ENCODE measurements at regions not wholly inside any gene's neighbourhood (a gene's known extent, or its start where the extent isn't known, plus 50 kb on each side); places are given as distances from the start of the nearest gene placed in this dataset.

GRCh38 chr3:148077318-148077923 is 620.3 kb upstream of the AGTR1 start:
- TF ChIP-seq CTCF (IDR thresholded peaks at IDR 0.05) = peak; percentile 65

GRCh38 chr3:148077965-148078364 is 619.7 kb upstream of the AGTR1 start:
- TF ChIP-seq CTCF (IDR thresholded peaks at IDR 0.05) = no peak

- no peak for TF ChIP-seq CTCF (IDR thresholded peaks at IDR 0.05)
Observed at GRCh38 chr3:148078658-148079057, 619.0 kb upstream of the AGTR1 start.

- TF ChIP-seq CTCF (IDR thresholded peaks at IDR 0.05) = no peak
Observed at GRCh38 chr3:148079370-148079769, 618.3 kb upstream of the AGTR1 start.

GRCh38 chr3:148081926-148082325 is 615.8 kb upstream of the AGTR1 start:
- no peak for TF ChIP-seq CTCF (IDR thresholded peaks at IDR 0.05)

GRCh38 chr3:148082506-148083280 is 615.0 kb upstream of the AGTR1 start:
- TF ChIP-seq CTCF (IDR thresholded peaks at IDR 0.05) = no peak

GRCh38 chr3:148083526-148084182 is 614.0 kb upstream of the AGTR1 start:
- TF ChIP-seq CTCF (IDR thresholded peaks at IDR 0.05) = no peak
